SKM-1 (cell line): ENCODE measurements at regions not wholly inside any gene's neighbourhood (a gene's known extent, or its start where the extent isn't known, plus 50 kb on each side); places are given as distances from the start of the nearest gene placed in this dataset.

ENCODE experiments used
- DNase-seq: peaks from one replicate; lab custom pipeline; 2025; ENCODE audit not compliant: unreplicated experiment; lab: John Stamatoyannopoulos, UW

DNA sequence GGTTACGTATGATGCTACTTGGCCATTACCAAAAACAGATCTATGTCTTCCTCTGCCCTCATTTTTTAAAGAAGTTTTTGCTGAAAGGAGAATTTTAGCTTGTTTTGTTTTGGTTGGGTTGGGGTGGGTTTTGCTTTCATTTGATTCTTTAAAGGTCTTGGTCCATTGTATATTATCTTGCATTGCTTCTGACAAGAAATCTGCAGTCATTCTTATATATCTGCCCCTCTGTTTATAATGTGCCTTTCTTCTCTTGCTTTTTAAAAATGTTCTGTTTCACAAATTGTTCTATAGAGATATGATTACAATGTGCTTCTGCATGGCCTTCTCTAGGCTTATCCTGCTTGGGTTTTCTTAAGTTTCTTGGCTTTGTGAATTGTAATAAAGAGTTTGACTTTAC lies 660.6 kb downstream of the RNF144A start:
- DNase-seq, result no peak

DNA sequence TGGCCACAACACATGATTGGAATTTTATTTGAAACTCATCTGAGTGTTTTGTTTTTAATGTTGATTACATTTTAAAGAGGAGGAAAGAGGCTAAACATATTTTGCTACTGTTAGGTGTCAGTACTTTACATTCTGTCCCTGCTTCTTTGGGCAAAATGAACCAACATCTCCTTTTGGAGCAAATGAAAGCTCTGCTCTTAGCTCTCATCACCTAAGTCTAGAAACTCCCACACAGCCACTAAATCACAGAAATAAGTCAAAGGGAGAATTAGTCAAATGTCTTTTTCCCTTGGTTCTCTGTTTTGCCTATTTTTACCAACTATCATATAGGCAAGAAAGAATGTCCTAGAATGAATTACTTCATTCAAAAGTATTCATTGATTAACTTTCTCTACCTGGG lies 666.8 kb downstream of the RNF144A start:
- no peak for DNase-seq

DNA sequence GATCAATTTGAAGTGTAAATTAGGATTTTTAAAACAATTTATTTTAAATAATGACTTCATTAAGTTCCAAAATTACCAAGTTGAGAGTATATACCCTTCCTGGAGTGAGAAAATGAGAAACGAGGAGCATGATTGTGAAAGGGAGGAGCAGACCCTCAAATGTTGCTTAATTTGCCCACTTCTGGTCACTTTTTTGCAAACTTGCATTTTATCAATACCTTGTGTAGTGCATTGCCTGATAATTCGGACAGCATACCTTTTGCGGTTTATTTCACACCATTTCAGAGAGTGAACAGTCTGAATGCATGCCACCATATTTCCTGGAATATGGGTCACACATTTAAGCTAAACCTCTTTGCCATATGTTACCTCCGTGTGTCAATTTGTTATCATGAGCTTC lies 669.7 kb downstream of the RNF144A start:
- DNase-seq, result no peak

DNA sequence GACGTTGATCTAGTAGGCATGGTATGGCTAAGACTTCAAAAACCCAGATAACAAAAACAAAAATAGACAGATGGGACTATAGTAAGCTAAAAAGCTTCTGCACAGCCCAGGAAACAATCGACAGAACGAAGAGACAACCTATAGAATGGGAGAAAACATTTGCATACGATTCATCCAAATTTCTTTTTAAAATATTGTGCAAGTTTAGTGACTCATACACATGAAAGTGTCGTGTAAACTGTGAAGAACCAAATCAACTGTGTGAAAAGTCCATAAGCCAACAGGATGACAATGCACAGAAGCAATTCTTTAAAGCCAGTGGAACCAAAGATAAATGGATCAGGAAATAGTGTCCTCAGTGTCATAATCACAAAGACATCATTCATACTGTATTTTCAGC lies 671.1 kb downstream of the RNF144A start:
- no peak for DNase-seq

DNA sequence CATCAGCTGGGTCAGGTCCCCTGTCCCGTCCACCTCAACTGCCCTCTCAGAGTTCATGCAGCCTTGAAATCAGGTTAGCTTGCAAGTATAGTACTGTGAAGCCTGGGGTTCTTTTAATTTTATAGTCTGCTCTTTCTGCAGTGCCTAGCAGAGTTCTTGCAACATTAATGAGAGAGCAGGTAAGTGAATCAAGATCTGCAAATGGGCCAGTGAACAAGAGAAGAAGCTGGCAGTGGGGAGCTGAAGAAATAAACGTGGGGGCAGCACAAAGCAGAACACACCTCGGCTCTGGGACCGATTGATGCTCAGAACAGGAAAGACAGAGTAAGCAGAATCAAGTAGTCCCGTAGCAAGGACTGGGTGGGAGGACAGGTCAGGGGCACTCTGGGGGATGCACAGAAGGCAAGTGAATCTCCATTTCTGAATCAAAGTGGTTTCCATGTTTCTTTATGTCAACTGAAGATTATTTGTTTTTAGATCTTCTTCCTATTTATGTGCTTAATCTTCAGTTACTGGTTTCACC lies 675.5 kb downstream of the RNF144A start:
- DNase-seq, result no peak

DNA sequence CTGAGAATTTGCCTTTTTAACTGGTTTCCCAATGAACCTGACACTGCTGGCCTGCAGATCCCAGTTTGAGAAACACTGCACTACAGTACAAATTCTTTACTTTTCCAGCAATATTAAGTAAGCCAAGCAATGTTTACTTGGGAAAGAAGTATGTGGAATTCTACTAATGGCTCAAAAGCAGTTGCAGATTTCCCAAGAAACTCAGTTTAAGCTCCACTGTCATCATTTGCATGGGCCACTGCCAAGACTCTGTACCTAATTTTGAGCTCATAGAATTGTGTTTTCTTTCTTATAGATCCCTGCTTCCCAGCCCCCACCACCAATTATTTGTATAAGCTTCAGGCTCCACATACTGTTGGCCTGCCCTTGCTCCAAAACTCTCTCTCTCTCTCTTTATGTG lies 676.1 kb downstream of the RNF144A start:
- no peak for DNase-seq

DNA sequence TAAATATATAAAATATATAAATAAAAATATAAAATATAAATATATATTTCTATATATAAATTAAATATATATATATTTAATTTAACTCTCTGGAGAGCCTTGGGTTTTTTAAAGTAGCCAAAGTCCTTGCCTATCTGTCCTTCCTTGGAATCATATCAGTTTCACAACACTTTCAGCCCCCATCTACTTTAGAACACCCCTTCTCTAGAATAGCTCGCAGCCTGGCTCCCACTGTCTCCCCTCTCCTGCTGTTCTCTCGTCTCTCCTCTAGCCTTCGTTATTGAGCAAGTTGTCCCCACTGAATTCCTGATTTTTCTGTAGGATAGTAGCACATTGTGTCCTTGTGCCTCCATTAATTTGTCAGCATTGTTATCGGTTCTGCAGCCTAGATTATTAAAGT lies 677.0 kb downstream of the RNF144A start:
- no peak for DNase-seq

DNA sequence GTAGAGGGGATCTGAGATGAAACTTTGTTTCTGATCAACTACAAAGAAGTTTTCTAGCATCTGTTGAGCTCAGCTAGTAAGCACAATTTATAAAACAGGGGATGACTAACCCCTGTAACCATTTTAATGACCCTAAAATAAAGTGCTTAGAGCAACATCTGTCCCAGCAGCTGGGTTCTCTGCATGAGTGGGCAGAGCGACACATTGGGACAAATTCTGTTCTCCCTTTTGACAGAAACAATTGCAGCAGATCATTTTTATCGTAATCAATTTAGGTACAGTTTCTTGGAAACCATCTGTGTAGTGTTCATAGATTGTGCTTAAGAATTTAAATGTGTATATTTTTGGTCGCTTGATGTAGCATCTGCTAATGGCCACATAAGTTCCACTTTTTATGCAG lies 678.0 kb downstream of the RNF144A start:
- no peak for DNase-seq

DNA sequence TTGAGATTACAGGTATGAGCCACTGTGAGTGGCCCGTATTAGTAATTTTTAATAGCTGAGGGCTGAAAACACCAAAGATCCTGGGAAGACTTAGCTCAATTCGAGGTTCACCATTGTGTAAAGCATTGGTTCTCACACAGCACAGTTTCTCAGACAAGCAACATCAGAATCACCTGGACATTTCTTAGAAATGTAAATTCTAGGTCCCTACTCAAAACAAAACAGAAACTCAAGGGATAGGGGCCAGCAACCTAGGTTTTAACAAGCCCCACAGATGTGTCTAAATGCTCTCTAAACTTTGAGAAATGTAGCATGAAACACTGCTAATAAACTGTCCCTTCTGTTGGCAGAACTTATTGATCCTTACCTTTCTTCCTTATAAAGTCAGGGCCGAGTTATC lies 681.2 kb downstream of the RNF144A start:
- no peak for DNase-seq

DNA sequence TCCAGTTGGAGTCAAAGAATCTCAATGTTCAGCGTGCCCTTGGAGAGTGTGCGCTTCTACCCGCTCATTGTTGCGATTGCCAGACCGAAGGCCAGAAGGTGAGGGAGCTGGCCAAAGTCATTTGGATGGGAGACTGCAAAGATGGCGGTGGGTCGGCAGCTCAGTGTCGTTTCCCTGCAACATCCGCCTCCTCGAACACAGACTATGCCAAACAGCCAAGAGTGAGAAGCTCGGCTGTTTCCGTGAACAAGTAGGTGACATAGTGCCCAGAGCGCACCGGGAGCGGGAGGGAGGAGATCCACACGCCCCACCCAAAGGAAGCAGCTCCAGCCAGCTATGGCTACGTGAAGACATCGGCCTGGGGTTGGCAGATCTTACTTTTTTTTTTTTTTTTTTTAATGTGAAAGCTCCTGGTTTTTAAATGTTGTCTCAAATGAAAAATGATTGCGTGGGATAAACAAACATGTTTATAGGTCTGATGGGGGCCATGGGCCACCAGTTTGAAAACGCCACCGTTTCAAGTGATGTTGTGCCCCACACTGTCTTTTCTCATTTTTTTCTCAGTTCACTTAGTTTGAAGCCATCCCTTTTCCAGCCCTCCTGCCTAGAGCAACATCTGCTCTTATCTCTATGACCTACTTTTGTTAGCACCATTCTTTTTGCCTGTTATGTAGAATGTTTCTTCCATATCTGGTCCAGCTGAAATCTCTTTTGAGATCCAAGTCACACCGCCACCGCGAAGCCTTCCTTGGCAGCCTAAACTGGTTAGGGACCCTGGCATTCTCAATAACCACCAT lies 682.4 kb downstream of the RNF144A start:
- DNase-seq, result no peak

DNA sequence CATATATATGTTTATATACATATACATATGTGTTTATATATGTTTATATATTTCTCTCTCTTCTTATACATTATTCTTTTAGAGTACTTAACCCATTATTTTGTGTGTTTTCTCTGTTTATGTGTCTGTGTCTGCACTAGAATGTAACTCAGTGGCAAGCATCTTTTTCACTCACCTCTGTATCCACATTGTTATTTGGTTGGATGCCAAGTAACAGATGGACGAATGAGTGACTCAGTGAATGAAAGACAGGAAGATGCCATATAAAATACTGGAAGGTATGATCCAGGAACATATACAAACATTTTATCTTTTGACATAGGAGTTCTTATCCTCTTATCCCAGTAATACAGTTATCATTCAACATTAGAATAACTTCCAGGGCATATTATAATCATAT lies 684.8 kb downstream of the RNF144A start:
- DNase-seq, result no peak

DNA sequence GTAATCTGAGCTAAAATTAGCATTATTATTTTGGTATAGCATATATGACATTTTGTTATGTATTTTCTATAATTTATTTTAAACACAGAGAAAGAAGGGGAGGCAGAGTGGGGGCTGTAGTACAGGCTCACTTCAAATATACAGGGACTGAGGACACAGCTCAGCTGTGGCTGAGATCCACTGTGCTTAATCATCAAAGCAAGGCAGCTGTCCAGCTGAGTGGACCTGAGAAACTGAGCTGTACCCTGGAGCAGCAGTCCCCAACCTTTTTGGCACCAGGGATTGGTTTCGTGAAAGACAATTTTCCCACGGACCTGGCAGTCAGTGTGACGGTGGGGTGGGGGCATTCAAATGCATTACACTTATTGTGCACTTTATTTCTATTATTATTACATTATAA lies 687.2 kb downstream of the RNF144A start:
- no peak for DNase-seq

DNA sequence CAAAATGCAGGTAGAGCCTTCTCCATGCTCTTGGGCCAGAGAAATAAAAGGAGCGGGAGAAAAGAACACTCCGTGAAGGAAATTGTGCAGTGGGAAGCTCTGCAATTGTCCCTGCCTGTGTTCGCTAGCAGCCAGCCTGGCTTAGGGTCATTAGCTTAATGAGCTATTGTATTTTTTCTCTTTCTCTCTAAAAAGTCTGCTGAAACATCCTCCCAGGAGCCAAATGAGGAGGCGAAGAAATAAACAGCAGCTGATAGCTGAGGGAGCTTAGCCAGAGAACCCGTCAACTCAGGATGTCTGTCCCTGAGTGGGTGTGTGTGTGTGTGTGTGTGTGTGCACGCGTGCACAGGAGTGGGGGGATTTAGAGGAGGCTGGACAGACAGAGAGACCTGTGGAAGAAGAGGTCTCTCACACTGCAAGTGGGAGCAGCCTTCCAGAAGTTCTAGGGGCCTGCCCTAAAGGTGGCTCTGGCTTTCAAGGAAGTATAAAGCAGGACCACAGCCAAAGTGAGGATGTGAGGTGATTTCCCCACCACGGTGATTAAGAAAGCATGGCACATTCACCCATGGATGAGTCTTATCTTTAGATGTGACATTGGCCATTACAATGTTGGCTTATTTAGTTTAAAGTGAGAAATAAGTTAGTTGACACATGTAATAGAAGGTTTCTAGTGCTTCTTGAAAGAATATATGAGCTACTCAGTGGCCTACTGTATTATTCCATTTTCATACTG lies 690.4 kb downstream of the RNF144A start:
- DNase-seq, result no peak

DNA sequence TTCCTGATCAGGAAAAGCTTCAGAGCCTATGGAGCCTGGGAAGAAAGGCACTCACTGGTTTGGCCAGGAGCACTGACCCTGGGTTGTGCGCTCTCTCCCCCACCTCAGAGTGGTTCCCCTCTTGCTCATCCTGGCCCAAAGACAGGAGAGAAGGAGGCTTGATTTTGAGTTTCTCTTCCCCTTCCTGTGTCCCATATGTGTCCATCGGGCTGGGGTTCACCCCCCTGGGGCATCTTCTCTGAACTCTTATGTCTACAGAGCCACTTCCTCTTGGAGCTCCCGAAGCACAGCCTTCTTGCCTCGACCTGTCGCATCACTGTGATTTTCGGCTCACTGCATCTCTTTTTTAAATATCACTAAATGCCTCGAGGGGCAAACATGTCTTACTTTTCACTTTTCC lies 692.3 kb downstream of the RNF144A start:
- DNase-seq, result no peak

DNA sequence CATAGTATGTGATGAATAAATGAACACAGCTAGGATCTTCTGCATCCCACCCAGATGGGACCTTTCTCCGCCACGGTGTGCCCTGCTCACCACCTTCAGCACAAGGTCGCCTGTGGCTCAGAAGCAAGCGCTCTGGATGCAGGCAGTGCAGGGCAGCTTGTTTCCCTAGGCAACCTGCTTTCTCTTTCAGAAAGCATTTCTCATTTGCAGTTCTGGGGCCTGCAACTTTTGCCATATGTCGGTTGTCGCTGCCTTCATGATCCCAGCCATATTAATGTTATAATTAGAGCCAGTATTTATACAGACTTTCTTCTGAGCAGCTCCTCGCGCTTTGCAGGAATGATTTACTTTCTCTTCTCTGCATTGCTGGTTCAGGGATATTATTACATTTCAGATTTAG lies 692.8 kb downstream of the RNF144A start:
- DNase-seq, result no peak

DNA sequence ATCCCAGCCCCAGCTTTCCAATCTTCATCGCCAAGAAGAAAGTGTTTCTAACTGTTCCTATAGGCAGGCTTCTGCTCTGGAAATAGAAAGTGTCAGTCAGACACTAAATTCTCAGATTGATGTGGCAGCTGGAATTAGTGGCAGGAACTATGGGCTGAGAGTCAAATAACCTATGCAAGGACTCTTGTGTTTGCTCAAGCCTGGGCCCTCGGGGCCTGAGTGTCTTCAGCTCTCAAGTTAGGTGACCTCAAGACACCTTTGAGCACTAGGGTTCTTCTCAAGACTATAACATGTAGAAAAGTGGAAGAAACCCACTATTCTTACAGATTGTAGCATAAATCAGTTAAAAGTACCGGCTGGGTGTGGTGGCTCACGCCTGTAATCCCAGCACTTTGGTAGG lies 694.5 kb downstream of the RNF144A start:
- no peak for DNase-seq

DNA sequence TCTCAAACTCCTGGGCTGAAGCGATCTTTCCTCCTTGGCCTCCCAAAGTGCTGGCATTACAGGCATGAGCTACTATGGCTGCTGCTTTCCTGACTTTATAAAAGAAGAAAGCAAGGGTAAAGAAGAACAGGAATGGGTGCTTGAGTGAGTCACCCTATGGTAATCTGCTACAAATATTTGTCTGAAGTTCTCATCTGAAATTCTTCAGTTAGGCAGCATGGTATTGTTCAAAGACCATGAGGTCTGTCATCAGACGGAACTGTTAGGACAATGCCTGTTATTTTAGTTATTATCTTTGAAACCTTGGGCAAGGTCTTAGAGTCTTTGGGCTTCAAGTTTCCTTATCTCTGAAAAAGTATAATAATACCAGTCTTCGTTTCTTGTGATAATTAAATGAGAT lies 695.8 kb downstream of the RNF144A start:
- no peak for DNase-seq

DNA sequence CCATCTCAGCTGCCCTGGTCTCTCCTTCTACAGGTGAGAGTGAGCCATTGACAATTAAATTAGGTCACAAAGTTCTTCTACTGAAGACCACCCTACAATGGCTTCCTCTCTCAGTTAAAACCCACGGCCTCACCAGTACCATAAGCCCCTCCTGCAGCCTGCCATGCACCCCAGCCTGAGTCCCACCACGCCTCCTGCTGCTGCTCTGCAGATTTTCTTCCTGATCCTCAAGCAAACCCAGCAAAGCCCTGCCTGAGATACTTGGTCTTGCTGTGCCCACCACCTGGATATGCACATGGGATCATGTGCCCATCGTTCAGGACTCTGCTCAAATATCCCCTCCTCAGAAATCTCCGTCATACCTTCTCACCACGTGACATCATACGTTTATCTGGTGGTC lies 696.6 kb downstream of the RNF144A start:
- no peak for DNase-seq

DNA sequence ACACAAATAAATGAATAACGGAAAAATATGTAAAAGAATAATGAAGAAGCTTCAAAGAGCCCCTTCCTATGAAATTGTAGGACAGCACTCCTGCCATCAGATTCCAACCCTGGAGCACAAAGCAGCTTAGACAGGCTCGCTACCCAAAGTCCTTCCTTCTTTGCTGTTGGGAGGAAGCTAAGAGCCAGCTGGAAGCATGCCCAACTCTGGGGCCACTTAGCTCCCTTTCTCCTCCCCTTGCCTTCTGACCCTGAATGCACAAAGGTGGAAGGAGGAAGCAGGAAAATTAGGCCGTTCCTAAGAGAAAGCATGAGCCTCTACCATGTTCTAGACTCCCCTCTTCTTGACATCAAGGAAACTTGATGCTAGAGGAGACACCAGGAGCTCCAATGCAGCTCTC lies 700.8 kb downstream of the RNF144A start:
- DNase-seq, result no peak

DNA sequence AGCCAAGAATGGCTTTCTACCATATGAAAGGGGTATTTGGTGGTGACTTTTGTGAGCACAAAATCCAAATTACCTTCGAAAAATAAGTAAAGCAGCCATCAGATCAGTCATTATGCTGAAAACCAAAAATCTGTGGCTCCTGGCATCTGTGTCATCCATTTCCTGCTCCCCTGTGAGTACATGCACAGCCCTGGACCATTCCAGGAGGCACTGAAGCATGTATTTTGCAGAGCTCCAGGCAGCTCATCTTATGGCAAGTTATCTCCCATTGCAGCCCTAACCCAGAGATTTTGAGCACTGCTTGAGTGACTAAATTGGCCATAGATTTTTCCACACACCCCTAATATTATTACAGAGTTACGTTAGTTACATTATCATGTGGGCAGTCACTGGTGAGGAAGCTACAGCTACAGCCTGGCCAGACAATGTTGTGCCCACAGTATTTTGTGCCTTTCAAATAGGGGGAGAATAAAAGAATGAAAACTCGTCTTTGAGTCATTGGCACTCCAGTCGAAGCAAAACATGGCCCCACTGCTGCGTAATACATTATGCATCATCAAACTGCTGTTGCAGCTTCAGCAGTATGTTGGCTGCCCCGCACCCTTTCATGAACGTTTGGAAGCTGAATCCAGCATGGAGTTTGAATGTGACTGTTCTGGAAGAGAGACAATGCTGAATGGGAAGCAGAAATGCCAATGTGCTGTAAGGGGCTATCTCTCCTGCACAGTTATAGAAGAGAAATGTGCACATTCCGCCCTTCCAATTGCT lies 702.2 kb downstream of the RNF144A start:
- no peak for DNase-seq

DNA sequence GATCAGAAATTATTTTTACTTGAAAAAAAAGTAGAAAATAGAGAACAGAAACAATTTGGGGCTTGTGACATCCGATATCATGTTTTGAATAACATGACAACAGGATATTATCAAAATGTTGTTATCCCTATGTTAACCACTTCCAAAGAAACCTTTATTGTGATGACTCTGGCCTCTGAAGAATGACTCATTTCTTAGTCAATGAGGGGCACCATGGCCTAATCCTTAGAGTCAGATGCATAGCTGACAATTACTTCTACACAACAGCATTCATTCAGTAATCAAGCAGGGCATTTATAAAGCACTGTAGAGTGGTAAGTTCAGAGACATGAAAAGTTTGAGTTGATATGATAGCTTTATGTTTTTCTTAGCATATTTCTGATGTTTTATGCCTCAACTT lies 703.0 kb downstream of the RNF144A start:
- DNase-seq, result no peak
